Spleen (tissue), 11 donors: ENCODE measurements at regions not wholly inside any gene's neighbourhood (a gene's known extent, or its start where the extent isn't known, plus 50 kb on each side); places are given as distances from the start of the nearest gene placed in this dataset.
A peak's percentile ranks its signal among the peaks of the same experiment; 100 is the strongest.

ENCODE experiments used
- DNase-seq: peaks from one replicate; pipeline ENCODE4 v3.0.0-alpha.2; 2020
- H3K27ac ChIP-seq, 8 donors: fragments of 200-600 bp; sonication (generic) in 7 of 8; 1 replicate in 4 of 8; 2 replicates in 4 of 8; pipeline versions ENCODE4 v1.5.0 to v1.8.0; 2016 to 2021; ENCODE audit warnings: inconsistent platforms in 4 of 8, mild to moderate bottlenecking in 4 of 8, moderate library complexity in 1 of 8
- H3K27me3 ChIP-seq, 7 donors: fragments of 200-600 bp; sonication (generic) in 6 of 7; replicated peaks in 1 of 7; 1 replicate in 4 of 7; 2 replicates in 3 of 7; pipeline versions ENCODE4 v1.5.0 to v1.8.0; 2016 to 2021; ENCODE audit warnings: inconsistent platforms in 3 of 7, mild to moderate bottlenecking in 1 of 7
- H3K36me3 ChIP-seq, 6 donors: fragments of 200-600 bp; sonication (generic) in 5 of 6; 1 replicate in 4 of 6; 2 replicates in 2 of 6; pipeline versions ENCODE4 v1.5.0 to v1.8.0; 2016 to 2021; ENCODE audit warnings: inconsistent platforms in 2 of 6
- H3K4me1 ChIP-seq, 6 donors: fragments of 200-600 bp; sonication (generic) in 5 of 6; 1 replicate in 3 of 6; 2 replicates in 3 of 6; pipeline versions ENCODE4 v1.5.0 to v1.8.0; 2016 to 2021; ENCODE audit warnings: inconsistent platforms in 3 of 6
- H3K4me3 ChIP-seq, 8 donors: fragments of 200-600 bp; sonication (generic) in 7 of 8; 1 replicate in 4 of 8; 2 replicates in 4 of 8; pipeline versions ENCODE4 v1.5.0 to v1.8.0; 2016 to 2021; ENCODE audit warnings: inconsistent platforms in 4 of 8, mild to moderate bottlenecking in 4 of 8, moderate library complexity in 2 of 8
- H3K9me3 ChIP-seq, 8 donors: fragments of 200-600 bp; sonication (generic) in 7 of 8; 1 replicate in 4 of 8; 2 replicates in 4 of 8; pipeline versions ENCODE4 v1.5.0 to v1.8.0; 2016 to 2021; ENCODE audit warnings: inconsistent platforms in 4 of 8
- CTCF ChIP-seq, 11 experiments: fragments of 200-600 bp in 7 of 11; fragments of 450-650 bp in 4 of 11; sonication (generic) in 4 of 11; IDR thresholded peaks in 8 of 11; conservative IDR thresholded peaks in 3 of 11; 1 replicate in 7 of 11; 2 replicates in 4 of 11; pipeline versions ENCODE4 v1.4.0 to v1.8.0; 2016 to 2021; ENCODE audit warnings: antibody characterized with exemption in 11 of 11, inconsistent platforms in 4 of 11, mild to moderate bottlenecking in 1 of 11
- POLR2A ChIP-seq, 3 donors: fragments of 450-650 bp; IDR thresholded peaks; one replicate each; pipeline ENCODE4 v1.5.1; 2017; ENCODE audit warnings: antibody characterized with exemption in 3 of 3, mild to moderate bottlenecking in 1 of 3
- POLR2AphosphoS5 ChIP-seq, 3 donors: sonication (generic); formaldehyde crosslinking; IDR thresholded peaks; one replicate each; pipeline ENCODE4 v1.5.1; 2017; ENCODE audit warnings: antibody characterized with exemption in 3 of 3
- WGBS, 5 donors: extraction: QIAGEN DNeasy Blood & Tissue Kit in 3 of 5; methylation state at CpG; one replicate each; pipeline versions ENCODE4 v1.1.5 to v1.1.7; 2013 to 2018; 5-methylcytosine and 5-hydroxymethylcytosine counted together
- intact Hi-C: fragments of 100-400 bp; cut with DNase I; formaldehyde crosslinking; loops from one replicate; pipeline ENCODE4 v1.15.0; 2023; ENCODE audit warnings: low total_unique reads
- donor health status: healthy with polysubstance abuse.
- donor health status: DM: no; HTN: no; CAD: no; lungs with moderate emphysema.
- donor health status: DM: no; HTN: no; CAD: no.
- donor health status: Bipolar disorder and iron deficiency.
- donor health status: healthy.
- donor health status: DM: no; HTN: no; CAD: no.
- donor health status: DM: yes; HTN: yes; CAD: no.

DNA sequence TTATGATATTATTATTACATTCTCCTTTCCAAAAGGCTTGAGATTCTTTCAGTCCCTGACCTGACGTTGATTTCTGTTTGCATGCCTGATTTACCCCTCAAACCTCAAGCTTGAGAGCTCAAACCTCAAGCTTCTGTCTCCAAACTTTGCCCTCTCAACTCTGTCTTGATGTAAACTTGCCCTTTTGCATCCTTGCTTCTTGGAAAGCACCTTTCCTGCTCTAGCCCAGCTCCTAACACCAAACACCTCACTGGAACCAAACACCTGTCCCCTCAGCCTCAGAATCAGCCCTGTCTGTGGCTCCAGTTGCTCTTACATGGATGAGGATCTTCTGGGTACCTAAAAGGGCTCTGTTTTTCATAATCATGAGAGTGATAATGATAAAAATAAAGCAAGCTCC lies 109.2 kb downstream of the GP2 start:
- Histone ChIP-seq H3K9me3 (peaks cover 0 to 8% (median 0%) of the 10 kb centered on the region in 8 donors), H3K27me3 (peaks cover 0 to 14% (median 0%) of the 10 kb centered on the region in 7 donors), H3K4me1 (peaks cover 0 to 10% (median 0%) of the 10 kb centered on the region in 6 donors), H3K27ac (no peak overlapping the region), H3K4me3 (no peak overlapping the region), H3K36me3 (no peaks in the 10 kb centered on the region)
- DNase-seq, result no peak
- TF ChIP-seq CTCF (IDR thresholded peaks at IDR 0.05 in 8 of 11, conservative IDR thresholded peaks at IDR 0.05 in 3 of 11) (no peak), POLR2A (IDR thresholded peaks at IDR 0.05) (no peak), POLR2AphosphoS5 (IDR thresholded peaks at IDR 0.05) (no peak)
- intact Hi-C loops, result no loop called here
- 70 to 96% (median 82%) methylated on average over 1 of the region's 1 CpG for WGBS, 5 donors

GRCh38 chr16:20216591-20217217 lies 110.6 kb downstream of the GP2 start:
- TF ChIP-seq POLR2AphosphoS5 (IDR thresholded peaks at IDR 0.05) (peak in 1 of 3 donors; percentile 14), CTCF (IDR thresholded peaks at IDR 0.05 in 8 of 11, conservative IDR thresholded peaks at IDR 0.05 in 3 of 11) (no peak), POLR2A (IDR thresholded peaks at IDR 0.05) (no peak)
- H3K4me3 ChIP-seq, result peak overlapping the region in 1 of 8 donors; percentile 33
- 52 to 63% (median 59%) methylated on average over 15 of the region's 15 CpGs for WGBS, 5 donors
- H3K4me1 ChIP-seq, result no peaks in the 10 kb centered on the region
- H3K27ac ChIP-seq, result peak overlapping the region in 5 of 8 donors; percentile 5 to 67 (median 57)
- H3K36me3 ChIP-seq, result no peaks in the 10 kb centered on the region
- H3K9me3 ChIP-seq, result peaks cover 0 to 8% (median 0%) of the 10 kb centered on the region in 8 donors
- intact Hi-C loops, result no loop called here
- peaks cover 0 to 6% (median 0%) of the 10 kb centered on the region in 7 donors for H3K27me3 ChIP-seq
- DNase-seq, result no peak

- TF ChIP-seq POLR2A (IDR thresholded peaks at IDR 0.05) (no peak), POLR2AphosphoS5 (IDR thresholded peaks at IDR 0.05) (no peak), CTCF (IDR thresholded peaks at IDR 0.05 in 8 of 11, conservative IDR thresholded peaks at IDR 0.05 in 3 of 11) (no peak)
These were observed 112.9 kb downstream of the GP2 start for GRCh38 chr16:20214401-20214800.

GRCh38 chr16:20203272-20203671 lies 124.0 kb downstream of the GP2 start:
- no peak overlapping the region for H3K27ac ChIP-seq
- H3K4me1 ChIP-seq, result no peaks in the 10 kb centered on the region
- no peak for TF ChIP-seq POLR2AphosphoS5 (IDR thresholded peaks at IDR 0.05)
- TF ChIP-seq CTCF (IDR thresholded peaks at IDR 0.05 in 8 of 11, conservative IDR thresholded peaks at IDR 0.05 in 3 of 11), result no peak
- no peak for TF ChIP-seq POLR2A (IDR thresholded peaks at IDR 0.05)
- H3K36me3 ChIP-seq, result no peaks in the 10 kb centered on the region
- H3K27me3 ChIP-seq, result peaks cover 0 to 19% (median 0%) of the 10 kb centered on the region in 7 donors
- DNase-seq, result no peak
- intact Hi-C loops, result no loop called here
- 58 to 83% (median 77%) methylated on average over 6 of the region's 6 CpGs for WGBS, 5 donors
- H3K9me3 ChIP-seq, result no peaks in the 10 kb centered on the region
- no peak overlapping the region for H3K4me3 ChIP-seq

More at GRCh38 chr16:20214401-20214800, 112.9 kb downstream of the GP2 start:
- Histone ChIP-seq H3K36me3 (no peaks in the 10 kb centered on the region), H3K4me3 (no peak overlapping the region), H3K27me3 (no peaks in the 10 kb centered on the region), H3K27ac (no peak overlapping the region), H3K9me3 (peaks cover 0 to 15% (median 0%) of the 10 kb centered on the region in 8 donors), H3K4me1 (no peaks in the 10 kb centered on the region)
- DNase-seq, result no peak
- 28 to 41% (median 38%) methylated on average over 2 of the region's 2 CpGs for WGBS, 5 donors
- intact Hi-C loops, result no loop called here
